ENCODE measurements at regions not wholly inside any gene's neighbourhood (a gene's known extent, or its start where the extent isn't known, plus 50 kb on each side); places are given as distances from the start of the nearest gene placed in this dataset.

- no peak for FAIRE-seq
Measured at GRCh38 chr9:135286961-135287360, 192.6 kb upstream of the PPP1R26 start.

DNA sequence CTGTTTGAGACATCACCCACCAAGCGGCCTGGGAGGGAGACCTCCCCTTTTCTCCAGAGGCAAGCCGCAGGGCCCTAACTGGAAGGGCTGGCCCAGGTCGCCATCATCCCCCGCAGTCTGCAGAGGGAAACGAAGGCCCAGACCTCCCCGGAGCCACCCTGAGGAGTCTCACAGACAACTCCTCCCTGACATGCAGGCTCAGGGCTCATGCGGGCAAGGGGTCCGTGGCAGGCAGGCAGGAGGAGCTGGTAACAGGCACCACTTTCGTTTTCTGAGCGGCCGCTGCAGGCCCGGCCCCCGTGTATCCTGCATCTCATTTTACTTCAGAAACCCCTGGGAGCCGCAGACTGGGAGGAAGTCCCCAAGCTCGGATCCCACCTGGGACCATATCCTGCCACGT, 192.0 kb upstream of the PPP1R26 start:
- DNase-seq (ENCODE audit: insufficient read length, low spot score) (no peak), FAIRE-seq (no peak)

More at GRCh38 chr9:135286961-135287360, 192.6 kb upstream of the PPP1R26 start:
- DNase-seq (ENCODE audit: insufficient read length, low spot score), result no peak

DNA sequence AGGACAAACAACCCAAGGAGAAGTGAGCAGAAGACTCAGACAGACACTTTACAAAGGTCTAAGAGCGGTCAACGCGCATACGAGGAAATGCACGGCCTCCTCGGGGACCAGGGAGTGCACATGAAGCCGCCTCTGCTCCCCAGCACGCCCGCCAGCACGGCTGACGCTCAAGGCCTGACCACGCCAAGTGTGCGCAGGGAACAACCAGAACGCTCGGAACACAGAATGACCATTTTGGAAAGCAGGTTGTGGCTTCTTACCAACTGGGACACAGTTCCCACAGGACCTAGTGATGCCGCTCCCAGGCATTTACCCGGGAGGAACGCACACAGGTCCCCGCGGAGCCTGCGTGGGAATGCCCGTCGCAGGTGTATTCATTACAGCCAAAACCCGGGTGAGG, 191.5 kb upstream of the PPP1R26 start:
- no peak for DNase-seq (ENCODE audit: insufficient read length, low spot score)
- no peak for FAIRE-seq

DNA sequence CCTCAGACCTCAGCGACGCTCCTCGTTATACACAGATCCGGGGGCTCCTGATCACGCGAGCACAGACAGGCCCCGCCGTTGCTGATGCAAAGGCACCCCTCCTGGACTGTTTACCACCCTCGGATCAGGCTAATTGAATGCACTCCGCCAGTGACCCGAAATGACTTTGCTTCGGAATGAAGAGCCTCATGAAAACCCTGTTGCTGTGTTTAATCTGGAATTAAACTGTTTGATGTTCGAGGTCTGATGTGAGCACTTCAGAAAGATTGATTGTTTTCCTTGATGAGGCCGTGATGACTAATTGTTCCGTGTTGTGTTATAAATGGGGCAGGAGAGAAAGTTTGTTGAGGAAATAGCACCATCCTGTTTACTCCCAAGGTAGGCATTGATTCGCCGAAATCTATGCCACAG, 190.5 kb upstream of the PPP1R26 start:
- DNase-seq (ENCODE audit: insufficient read length, low spot score) (no peak), FAIRE-seq (no peak)

- no peak for FAIRE-seq
Measured at GRCh38 chr9:135290086-135290485, 189.5 kb upstream of the PPP1R26 start.

DNA sequence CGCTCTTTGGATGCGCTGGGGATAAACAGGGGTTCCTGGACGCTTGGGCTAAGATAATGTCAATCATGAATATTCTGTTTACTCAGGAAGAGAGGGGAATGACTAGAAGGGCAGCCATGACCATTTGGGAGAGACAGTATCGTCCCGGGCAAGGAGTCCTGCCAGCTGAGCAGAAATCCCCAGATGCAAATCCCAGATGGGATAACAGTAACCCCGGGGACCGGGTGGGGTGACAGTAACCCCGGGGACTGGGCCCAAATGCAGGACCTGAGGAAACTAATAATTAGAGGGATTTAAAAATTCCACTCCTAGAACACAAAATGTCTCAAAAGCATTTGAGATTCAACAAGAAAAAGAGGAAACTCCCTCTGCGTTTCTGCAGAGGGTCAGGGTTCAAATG, 189.0 kb upstream of the PPP1R26 start:
- DNase-seq (ENCODE audit: insufficient read length, low spot score) (no peak), FAIRE-seq (no peak)

More at GRCh38 chr9:135290086-135290485, 189.5 kb upstream of the PPP1R26 start:
- DNase-seq (ENCODE audit: insufficient read length, low spot score), result no peak

DNA sequence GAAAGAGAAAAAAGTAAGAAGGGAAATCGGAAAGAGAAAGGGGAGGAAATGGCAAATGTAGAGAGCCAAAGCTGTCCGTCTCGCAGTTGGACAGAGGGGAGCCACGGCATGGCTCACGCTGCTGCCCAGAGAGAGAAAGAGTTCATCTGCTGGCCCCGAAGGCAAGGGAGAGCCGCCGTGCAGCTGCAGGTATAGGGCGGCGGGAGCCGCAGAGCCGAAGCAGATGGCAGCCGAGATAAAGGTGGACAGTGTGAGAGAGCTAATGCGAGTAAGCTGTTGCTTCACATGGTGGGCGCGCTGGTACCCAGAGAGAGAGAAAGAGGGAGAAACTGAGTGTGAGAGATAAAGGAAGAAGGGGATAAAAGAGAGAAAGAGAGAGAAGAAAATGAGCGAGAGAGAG, 188.4 kb upstream of the PPP1R26 start:
- FAIRE-seq, result no peak
- DNase-seq (ENCODE audit: insufficient read length, low spot score), result no peak

DNA sequence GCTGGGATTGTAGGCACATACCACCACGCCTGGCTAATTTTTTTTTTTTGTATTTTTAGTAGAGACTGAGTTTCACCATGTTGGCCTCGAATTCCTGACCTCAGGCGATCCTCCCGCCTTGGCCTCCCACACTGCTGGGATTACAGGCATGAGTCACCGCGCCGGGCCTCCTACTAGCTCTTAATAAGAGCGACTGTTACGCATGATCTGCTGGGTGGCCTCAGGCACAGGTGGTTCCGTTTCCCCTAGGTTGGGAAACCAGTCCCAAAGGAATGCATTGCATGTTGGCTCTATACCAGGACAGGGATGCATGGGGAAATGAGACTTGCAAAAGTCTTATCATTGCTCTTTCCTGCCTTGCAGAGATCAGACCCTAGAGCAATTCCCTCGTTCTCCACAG, 184.7 kb upstream of the PPP1R26 start:
- DNase-seq (ENCODE audit: insufficient read length, low spot score), result no peak
- no peak for FAIRE-seq

- FAIRE-seq, result no peak
- no peak for DNase-seq (ENCODE audit: insufficient read length, low spot score)
Measured at GRCh38 chr9:135295551-135296300, 183.9 kb upstream of the PPP1R26 start.

- DNase-seq (ENCODE audit: insufficient read length, low spot score) (no peak), FAIRE-seq (no peak)
Measured at GRCh38 chr9:135296735-135297455, 182.7 kb upstream of the PPP1R26 start.

GRCh38 chr9:135297456-135298075, 182.0 kb upstream of the PPP1R26 start:
- FAIRE-seq (no peak), DNase-seq (ENCODE audit: insufficient read length, low spot score) (no peak)

GRCh38 chr9:135299239-135299590, 180.4 kb upstream of the PPP1R26 start:
- no peak for FAIRE-seq
- DNase-seq (ENCODE audit: insufficient read length, low spot score), result no peak

DNA sequence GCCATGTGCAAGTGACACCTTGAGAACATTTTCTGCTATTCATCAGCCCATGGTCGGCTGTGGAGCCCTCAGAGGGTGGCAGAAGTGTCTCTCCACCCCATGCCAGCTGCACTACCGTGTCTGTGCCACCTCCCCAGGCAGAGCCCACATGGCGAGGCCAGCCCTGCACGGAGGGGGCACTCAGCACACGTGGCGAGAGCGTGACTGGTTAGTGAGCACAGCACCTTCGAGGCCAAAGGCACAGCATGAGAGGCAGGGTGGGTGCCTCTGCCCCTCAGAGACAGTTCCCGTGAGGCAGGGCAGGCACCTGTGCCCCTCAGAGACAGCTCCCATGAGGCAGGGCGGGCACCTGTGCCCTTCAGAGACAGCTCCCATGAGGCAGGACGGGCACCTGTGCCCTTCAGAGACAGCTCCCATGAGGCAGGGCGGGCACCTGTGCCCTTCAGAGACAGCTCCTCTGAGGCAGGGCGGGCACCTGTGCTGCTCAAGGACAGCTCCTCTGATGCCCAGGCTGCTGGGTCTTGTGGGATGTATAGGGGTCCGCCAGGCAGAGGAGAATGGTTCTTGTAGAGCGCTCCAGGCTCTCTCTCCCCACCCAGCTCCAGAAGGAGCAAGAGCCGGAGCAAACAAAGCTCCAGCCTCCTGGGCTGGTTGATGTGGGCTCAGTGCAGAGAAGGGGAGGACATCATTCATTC, 179.8 kb upstream of the PPP1R26 start:
- FAIRE-seq (no peak), DNase-seq (ENCODE audit: insufficient read length, low spot score) (no peak)

GRCh38 chr9:135300346-135301141, 179.0 kb upstream of the PPP1R26 start:
- no peak for DNase-seq (ENCODE audit: insufficient read length, low spot score)
- FAIRE-seq, result no peak

- no peak for FAIRE-seq
- DNase-seq (ENCODE audit: insufficient read length, low spot score), result no peak
Measured at GRCh38 chr9:135301271-135302263, 178.0 kb upstream of the PPP1R26 start.

- FAIRE-seq, result no peak
- no peak for DNase-seq (ENCODE audit: insufficient read length, low spot score)
Measured at GRCh38 chr9:135302329-135303279, 177.0 kb upstream of the PPP1R26 start.

DNA sequence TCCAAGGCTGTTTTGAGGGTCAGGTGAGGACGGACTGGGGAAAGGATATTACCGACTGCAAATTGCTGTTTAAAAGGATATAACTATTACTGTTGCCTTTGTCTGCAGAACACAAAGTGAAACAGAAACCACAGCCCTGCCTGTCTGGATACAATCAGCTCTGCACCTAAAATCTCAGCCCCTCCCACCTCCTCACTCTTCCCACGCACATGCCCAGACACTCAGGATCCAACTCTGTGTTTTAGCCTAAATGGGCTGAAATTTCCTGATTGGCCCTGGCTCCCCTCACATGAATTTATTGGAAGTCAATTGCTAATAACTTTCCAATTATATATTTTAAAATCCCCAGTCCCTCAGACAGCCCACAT, 176.3 kb upstream of the PPP1R26 start:
- no peak for FAIRE-seq
- no peak for DNase-seq (ENCODE audit: insufficient read length, low spot score)

DNA sequence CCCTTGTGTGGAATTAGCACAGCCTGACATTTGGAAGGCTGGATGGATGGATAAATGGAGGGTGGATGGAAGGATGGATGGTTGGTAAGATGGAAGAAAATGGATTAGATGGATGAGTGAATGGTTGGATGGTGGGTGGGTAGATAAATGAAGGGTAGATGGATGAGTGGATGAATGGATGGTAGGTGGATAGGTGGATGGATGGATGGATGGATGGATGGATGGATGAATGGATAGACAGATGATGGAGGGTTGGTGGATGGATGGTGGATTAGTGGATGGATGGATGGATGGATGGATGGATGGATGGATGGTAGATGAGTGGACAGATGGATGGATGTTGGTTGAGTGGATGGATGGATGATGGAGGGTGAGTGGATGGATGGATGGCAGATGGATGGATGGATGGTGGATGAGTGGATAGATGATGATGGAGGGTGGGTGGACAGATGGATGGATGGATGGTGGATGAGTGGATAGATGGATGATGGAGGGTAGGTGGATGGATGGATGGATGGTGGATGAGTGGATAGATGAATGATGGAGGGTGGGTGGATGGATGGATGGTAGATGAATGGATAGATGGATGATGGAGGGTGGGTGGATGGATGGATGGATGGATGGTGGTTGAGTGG, 175.6 kb upstream of the PPP1R26 start:
- DNase-seq (ENCODE audit: insufficient read length, low spot score) (no peak), FAIRE-seq (no peak)
